ENCODE measurements at regions not wholly inside any gene's neighbourhood (a gene's known extent, or its start where the extent isn't known, plus 50 kb on each side); places are given as distances from the start of the nearest gene placed in this dataset.

DNA sequence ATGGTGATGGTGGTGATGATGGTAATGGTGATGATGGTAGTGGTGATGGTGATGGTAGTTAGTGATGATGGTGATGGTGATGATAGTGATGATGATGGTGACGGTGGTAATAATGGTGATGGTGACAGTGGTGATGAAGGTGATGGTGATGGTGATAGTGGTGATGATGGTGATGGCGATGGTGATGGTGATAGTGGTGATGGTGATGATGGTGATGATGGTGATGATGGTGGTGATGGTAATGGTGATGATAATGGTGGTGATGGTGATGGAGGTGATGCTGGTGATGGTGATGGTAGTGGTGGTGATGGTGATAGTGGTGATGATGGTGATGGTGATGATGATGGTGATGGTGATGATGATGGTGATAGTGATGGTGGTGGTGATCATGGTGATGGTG lies 148.7 kb upstream of the TNRC6C start:
- no peak for DNase-seq

DNA sequence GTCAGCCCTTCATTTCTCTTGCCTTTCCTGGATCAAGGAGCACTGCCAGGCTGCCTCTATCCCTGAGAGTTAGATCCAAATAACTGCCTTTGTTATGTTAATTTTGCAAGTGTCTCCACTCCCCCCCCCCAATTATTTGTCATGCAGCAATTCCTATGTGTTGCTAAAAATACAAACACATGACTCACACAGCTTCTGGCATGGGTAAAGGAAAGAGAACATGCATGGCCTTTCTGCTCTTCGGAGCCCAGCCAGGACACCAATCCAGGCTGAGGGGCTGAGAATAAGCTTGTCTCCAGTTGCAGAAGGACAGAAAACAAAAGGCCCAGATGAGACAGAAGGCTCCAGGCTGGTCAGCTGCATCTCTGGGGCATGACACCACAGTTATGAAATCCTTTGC lies 148.0 kb upstream of the TNRC6C start:
- DNase-seq = no peak

DNA sequence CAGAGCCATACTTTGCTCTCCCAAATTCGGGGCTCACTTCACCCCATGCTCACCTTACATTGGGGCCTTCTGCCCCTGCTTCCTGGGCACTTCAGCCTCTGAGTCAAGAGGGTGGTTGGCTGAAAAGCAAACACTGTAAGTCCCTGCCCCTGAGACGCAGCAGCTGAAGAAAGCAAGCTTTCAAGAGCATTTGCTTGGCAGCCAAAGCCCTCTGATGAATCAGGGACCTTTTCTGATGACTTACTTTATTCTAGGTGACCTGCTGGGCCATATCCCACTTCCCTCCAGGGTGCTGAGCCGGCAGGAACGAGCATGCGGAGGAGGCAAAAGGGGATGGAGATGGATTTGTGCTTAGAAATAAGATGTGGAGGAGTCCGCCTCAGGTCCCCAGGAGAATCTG lies 147.0 kb upstream of the TNRC6C start:
- no peak for DNase-seq

DNA sequence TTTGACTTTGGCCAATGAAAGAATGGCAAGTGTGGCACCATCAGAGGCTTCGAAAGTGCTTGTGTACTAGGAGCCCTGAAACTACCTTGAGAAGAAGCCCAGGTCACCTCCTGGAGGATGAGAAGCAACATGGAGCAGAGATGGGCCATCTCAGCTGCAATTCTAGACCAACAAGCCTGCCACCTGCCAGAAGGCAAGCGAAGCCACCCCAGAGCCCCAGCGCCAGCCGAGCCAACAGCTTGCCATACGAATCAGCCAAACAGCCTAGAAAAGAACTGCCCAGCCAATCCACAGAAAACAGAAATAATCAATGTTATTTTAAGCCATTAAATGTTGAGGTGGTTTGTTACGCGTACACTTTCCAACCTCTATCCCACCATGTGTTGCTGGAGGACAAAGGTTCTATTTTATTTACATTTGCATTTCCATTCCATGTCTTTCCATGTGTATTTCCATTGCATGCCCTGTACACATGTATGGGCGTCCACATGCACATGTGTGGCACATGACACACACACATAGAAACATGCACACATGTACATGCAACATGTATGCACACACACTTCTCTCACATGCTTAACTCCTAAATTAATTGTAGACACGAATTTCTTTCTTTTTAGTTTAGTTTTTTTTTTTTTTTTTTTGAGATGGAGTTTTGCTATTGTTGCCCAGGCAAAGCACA lies 144.3 kb upstream of the TNRC6C start:
- DNase-seq = no peak

DNA sequence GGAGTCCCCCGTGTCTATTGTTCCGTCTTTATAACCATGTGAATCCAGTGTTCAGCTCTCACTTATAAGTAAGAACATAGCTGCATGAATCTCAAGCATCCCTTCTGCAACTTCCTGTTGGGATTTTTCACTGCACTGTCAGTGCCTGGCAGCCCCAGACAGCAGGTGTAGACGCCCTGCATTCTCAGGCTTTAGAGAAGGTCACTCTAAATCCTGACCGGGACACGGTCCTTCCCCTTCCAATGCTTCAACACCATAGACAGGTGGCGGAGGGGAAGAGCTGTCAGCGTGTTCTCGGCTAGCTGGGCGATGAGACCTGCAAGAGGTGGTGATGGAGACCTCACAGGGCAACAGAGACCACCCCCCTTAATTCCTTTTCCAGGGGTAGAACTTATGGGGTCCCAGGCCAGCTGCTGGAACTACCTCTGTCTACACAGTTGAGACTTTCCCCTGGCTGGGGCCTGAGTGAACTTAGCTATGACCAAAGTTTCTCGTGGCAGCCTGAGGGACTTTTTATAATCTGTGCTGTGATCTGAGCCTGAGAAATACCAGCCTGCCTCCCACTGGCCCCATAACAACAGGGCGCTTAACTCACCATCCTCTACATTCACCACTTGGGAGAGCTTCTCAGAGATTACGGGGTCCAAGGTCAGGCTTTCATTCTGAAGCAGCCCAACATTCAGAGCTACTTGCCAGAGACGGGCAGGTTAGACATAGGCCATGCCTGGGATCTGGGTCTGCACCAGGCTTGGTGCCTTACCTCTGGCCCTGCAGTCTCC lies 143.2 kb upstream of the TNRC6C start:
- no peak for DNase-seq

DNA sequence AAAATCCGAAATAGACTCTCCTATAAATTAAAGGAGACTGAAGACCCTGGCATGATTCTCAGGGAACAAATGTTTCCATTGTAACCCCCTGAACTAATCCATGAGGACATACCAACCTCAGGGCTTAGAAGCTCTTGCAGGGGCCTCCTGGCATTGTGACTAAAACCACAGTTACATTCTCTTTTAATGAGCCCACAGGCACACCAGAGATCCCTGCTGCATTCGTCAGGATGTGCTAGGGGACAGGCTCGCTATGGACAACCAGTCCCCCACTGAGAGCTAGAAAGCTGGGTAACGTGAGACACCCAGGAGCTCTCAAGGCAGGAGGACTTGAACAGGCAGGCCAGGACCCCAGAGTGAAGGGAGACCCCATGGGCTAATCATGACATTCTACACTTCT lies 140.6 kb upstream of the TNRC6C start:
- no peak for DNase-seq

DNA sequence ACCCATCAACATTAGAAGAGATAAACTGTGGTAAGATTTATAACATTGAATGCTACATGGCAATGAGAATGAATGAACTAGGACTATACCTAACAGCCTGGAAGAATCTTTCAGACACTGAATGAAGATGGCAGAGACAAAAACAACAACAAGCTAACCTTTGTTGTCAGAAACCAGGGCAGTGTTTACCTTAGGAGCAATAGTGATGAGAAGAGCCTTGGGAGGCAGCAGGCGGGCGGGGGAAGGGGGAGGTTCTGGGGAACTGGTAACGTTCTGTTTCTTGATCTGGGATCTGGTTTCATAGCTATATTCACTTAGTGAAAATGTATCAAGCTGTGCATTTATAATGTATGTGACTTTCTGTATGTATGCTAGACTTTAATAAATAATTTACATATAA lies 139.0 kb upstream of the TNRC6C start:
- no peak for DNase-seq

DNA sequence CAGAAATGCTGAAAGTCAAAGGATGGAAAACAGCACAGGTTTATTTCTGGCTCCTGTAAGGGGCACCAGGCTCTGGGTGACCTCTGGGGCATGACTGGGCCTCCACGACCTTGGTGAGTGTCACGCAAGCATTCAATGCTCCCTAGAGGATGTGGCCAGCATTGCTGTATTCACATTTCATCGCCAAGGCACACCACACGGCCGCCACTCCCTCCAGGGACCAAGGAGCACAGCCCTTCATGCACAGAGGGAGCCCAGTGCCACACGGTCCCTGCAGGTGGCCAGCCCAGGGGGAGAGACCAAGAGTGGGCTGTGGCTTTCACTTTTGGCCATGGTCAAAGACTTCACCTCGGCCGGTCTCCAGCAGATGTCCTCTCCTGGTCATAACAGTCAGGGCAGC lies 137.4 kb upstream of the TNRC6C start:
- peak; percentile 22 to 24 for DNase-seq

DNA sequence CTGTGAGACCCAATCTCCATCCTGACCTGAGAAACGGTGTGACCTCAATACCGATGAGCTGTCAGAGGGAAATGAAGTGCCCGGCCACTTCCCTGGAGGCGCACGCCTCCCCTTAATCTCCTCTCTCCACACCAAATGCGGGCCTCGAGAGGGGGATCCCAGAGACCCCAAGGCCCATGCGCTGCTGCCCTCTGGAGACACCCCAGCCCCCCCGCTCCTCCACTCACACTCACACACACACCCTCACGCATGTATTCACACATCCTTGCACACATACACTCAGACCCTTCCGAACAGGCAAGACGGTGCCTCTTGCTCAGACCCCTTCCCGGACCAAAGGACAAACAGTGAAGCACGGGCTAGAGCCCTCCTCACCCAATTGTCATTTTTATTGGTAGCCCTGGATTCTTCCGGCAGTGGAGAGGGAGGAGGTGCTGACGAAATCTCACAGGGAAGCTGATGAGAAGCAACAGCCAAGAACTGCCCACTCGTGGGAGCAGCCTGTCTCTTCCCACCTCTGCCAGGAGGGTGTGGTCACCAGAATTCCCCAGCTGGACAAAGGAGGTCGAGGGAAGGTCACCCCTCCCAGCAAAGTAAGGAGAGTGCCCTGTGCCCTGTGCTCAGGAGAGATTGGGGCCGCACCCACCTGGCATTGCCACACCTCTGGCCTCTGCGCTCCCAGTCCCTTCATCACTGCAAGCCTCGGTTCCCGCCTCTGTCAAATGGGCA lies 136.0 kb upstream of the TNRC6C start:
- DNase-seq = no peak

DNA sequence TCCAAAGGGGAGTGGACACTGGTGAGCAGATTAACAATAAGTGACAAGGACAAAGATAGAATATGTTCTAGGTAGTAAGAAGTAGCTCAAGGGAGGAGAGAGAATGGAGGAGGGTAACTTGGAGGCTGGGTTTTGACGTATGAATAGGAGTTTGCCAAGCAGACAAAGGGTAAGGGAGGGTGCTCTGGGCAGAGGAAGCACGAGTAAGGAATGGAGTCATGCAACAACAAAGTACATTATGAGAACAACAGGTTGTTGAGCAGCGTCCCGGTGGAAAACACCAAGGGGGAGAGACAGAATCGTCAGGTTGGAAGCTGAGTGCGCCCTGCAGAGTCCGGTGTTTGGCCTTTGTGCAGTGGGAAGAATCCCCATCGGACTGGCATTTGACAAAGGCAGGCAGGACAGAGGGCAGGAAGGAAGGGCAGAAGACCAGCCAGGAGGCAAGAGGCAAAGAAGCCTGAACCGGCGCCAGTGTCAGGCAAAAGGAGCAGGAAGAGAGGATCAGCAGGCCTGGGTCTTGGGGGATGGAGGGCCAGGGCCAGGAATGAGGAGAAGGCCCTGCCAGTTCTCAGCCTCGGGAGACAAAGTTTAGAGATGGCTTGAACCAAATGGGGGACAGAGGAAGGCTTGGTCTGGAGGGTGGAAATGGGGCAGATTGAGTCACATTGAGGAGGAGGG lies 134.3 kb upstream of the TNRC6C start:
- DNase-seq = no peak

DNA sequence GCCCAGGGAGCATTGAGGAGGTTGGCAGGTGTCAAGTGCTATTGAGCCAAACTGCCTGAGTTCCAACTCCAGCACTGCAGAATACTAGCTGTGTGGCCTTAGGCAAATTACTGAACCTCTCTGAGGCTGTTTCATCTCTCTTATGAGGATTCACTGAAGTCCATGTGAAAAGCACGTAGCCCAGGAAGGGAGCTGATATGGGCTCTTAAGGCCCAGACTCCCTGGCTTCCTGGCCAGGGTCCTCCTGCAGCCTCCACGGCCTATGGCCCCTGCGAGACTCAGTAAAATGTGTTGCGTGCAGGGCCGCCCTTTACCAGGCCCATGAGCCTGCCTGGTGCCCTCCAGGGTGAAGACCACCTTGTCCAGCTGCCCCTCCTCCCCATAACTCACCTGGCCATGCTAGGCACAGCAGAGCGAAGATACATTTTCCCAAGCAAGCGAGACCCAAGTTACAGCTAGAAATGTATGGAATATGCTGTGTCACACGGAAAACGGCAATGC lies 133.7 kb upstream of the TNRC6C start:
- no peak for DNase-seq

DNA sequence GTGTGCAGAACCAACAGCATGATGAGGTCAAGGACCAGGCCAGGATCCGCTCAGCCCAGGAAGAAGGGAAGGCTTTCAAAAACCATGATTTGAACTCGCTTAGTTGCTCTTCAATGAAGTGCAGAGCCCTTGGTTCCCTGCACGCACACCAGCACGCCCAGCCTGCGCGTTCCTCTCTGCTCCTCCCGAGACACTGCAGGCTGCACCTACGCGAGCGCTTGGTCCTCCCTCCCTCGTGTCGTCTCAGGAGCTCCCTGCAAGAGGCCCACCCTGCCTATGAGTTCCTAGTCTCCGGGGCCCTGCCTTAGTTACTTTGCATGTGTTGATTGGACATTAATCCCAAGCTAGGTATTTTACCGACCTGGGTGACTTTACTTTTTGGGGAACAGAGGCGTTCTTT lies 132.9 kb upstream of the TNRC6C start:
- DNase-seq = no peak

DNA sequence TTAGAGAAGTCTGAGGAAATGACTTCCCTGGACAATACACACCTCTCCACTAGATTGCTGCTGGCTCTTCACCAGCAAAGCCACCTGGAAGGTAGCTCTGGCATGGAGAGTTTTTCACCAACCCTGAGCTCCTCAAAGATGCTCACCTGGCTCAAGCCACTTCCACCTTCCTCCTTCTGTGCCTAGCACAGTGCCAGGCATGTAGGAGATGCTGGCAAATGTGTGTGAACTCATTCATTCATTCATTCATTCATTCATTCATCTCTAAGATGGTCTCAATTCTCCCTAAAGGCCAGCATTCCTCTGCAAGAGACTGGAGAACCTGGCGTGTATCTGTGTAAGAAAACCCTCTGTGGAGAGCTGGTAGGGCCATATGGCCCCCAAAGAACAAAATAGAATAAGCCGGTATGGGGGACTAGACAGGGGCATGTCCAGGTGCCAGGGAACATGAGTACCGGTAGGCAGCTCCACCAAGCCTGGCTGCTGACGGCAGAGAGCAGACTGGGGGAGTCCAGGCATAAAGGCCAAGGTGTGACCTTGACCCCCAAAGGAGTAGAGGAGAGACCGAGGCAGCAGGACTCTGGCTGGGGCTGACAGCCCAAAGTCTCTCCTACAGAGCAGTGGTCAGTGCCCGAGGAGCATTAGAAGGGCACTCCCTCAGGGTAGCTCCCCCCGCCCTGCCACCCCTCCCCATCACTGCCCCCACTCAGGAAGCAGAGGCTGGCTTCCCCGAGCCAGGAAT lies 132.2 kb upstream of the TNRC6C start:
- DNase-seq = no peak

DNA sequence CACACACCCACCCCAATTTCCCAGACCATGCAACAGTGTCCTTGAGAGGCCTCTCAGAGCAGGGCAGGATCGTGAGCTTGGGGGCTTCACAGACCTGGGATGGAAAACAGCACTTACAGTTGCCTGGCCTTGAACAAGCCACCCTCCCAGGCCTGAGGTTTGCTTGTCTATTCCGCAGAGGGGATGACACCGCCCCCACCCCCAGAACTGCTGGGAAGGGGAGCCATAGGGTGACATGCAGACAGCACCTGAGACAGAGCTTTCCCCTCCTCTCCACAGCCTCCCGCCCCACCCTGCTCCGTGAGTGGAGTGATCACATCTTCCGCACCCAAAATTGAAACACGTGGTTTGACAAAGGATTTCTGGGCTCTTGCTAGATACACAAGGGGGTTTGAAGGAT lies 131.5 kb upstream of the TNRC6C start:
- no peak for DNase-seq

DNA sequence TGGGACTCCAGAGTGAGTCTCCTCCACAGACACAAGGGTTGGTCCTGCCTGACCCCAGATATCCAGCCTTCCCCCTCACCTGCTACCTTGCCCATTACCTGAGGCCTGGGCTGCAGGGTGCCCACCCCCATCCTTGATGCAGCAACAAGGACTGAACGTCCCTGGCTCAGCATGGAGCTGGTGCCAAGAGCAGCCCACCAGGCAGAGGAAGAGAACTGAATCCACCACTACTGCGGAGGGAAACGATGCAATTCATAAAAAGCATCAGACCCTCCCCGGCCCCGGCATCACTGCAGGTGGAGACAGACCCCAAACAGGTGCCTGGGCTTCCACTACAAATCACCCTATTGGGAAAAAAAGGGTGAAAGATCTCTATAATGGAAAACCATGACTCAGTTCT lies 131.0 kb upstream of the TNRC6C start:
- DNase-seq = no peak

DNA sequence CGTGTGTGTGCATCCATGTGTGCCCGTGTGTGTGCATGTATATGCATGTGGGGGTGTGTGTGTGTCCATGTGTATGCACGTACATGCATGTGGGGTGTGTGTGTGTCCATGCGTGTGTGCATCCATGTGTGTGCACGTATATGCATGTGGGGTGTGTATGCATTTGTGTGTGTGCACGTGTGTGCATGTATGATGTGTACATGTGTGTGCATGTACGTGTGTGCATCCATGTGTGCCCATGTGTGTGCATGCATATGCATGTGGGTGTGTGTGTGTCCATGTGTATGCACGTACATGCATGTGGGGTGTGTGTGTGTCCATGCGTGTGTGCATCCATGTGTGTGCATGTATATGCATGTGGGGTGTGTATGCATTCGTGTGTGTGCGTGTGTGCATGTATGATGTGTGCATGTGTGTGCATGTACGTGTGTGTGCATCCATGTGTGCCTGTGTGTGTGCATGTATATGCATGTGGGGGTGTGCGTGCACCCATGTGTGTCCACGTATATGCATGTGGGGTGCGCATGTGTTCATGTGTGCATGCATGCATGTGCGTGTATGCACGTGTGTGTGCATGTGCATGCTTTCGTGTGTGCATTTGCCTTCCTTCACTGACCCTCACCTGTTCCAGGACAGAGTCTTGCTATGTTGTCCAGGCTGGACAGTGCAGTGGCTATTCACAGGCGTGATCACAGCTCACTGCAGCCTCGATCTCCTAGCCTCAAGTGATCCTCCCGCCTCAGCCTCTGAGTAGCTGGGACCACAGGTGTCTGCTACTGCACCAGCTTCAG lies 129.6 kb upstream of the TNRC6C start:
- DNase-seq = no peak

DNA sequence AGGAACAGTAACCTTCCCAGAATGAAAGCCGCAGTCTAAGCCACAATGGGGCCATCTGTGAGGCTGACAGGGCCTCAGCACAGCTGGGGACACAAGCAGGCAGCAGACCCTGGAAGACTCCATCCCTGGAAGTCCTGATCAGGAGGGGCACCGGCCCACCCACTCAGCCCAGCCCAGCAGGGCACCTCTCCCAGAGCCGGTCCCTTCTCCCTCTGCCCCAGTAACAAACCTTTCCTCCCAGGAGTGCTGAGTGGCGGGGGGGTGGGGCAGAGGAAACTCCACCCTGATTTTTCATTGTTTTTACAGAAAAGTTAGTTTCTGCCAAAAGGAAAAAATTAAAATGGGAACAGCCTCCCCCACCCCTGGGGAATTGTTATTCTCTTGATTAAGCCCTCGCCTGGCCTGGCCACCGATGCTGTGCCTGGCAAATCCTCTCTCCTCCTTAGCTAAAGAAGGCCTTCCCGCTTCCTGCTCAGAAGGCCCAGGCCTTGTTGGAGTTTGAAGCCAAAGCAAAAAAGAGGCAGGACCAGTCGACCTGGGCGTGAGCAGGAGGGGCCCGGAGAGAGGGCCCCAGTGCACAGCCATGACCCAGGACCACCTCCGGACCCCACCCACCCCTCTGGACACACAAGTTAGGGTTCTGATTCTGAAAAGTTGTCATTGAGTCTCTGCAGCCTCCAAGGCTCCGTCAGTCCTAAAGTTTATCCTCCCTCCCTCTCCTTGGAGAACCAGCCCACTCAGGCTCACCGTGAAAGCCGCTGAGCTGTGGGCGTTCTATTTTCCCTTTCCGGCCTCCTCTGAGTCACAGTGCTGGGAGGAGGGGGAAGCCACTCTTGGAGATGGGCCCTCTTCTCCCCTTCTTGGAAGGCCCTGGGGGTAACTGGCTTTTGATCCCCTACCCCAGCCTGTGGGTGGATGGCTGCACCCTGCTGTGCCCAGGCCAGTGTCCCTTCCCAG lies 128.4 kb upstream of the TNRC6C start:
- DNase-seq = no peak

DNA sequence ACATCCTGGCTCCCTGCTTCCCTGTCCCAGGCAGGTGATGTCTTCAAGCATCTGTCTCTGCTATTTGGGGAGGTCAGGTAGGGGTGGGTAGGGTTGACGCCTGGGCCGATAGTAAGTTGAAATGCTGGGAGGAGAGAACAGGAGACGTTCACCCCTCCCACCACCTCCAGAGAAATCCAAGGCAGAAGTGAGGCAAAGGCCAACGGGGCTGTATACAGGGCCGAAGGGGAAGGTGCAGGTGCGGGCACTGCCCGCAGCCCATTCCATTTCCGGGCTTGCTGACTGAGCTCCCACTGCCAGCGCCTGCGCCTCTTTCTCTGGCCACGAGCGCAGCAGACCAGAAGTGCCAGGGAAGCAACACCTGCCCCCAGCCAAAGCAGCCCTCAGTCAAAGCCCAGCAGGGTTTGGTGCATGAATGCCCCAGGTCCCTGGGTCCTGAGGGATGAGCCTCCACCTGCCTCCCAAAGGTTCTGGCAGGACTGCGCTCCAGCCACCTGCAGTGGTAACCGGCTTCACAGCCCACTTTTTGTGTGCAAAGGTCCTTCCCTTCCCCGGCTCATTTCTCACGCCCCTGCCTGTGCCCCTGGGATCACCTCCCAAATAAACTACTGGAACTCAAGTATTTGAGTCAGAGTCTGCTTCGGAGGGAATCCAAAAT lies 127.6 kb upstream of the TNRC6C start:
- DNase-seq = no peak

DNA sequence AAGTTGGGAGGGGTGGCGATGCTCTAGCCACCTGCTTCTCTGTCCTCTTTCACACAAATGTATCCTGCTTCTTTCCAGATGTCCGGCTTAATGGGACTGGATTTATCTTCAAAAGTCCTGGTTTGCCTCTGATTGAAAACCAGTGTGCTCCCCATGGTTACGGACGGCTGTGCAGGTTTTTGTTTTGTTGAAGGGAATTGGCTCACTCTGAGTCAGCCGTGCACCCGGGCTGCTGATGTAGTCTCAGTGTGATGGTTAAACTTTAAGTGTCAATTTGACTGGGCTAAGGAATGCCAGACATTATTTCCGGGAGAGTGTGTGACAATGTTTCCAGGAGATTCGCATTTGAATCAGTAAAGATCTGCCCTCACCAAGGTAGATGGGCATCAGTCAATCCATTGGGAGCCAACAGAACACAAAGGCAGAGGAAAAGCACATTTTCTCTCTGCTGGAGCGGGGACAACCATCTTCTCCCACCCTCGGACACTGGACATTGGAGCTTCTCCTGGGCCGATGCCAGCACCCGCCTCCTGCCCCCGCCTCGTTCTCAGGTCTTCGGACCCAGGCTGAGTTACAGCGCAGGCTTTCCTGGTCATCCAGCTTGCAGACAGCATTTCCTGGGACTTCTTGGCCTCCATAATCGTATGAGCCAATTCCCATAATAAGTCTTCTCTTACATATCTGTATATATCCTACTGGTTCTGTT lies 126.9 kb upstream of the TNRC6C start:
- DNase-seq = no peak
